Middle frontal gyrus (tissue), 1 donor: ENCODE measurements at regions not wholly inside any gene's neighbourhood (a gene's known extent, or its start where the extent isn't known, plus 50 kb on each side); places are given as distances from the start of the nearest gene placed in this dataset.

Experiments
- DNase-seq: peaks from one replicate; pipeline ENCODE4 v3.0.0-alpha.2; 2015; ENCODE audit warnings: low spot score; ENCODE audit errors: extremely low spot score

- DNase-seq = no peak
Observed at GRCh38 chr1:234936612-234937389, 191.8 kb downstream of the TOMM20 start.

DNA sequence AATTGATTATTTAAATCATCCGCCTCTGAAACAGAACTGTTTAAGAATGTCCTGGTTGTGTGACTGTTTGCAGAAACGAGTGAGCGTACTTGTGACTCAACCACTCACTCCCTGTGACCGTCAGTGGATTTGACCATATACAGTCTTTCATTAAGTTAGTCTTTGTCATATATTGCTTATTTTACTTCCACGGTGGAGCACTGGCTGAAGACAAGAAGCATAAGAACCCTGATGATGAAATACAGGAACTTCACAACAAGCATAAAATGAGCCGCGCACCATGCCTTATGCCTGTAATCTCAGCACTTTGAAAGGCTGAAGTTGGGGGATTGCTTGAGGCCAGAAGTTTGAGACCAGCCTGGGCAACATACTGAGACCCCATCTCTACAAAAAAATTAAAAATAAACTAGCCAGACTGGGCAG lies 194.0 kb downstream of the TOMM20 start:
- no peak for DNase-seq

DNA sequence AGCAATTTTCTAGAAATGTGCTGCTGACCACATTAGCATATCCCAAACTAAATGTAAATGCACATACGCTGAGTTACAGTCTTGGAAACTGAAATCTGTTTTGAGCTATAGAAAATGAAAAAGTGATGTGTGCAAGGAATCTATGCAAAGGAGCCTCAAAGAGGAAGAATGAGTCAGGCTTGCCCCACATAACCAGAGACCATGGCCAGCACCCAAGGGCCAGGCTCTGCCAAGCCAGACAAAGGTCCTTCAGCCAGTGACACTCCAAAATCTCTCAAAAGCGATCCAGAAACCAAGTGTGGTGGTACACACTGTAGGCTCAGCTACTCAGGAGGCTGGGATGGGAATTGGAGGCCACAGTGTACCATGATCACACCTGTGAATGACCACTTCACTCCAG lies 195.2 kb downstream of the TOMM20 start:
- no peak for DNase-seq

DNA sequence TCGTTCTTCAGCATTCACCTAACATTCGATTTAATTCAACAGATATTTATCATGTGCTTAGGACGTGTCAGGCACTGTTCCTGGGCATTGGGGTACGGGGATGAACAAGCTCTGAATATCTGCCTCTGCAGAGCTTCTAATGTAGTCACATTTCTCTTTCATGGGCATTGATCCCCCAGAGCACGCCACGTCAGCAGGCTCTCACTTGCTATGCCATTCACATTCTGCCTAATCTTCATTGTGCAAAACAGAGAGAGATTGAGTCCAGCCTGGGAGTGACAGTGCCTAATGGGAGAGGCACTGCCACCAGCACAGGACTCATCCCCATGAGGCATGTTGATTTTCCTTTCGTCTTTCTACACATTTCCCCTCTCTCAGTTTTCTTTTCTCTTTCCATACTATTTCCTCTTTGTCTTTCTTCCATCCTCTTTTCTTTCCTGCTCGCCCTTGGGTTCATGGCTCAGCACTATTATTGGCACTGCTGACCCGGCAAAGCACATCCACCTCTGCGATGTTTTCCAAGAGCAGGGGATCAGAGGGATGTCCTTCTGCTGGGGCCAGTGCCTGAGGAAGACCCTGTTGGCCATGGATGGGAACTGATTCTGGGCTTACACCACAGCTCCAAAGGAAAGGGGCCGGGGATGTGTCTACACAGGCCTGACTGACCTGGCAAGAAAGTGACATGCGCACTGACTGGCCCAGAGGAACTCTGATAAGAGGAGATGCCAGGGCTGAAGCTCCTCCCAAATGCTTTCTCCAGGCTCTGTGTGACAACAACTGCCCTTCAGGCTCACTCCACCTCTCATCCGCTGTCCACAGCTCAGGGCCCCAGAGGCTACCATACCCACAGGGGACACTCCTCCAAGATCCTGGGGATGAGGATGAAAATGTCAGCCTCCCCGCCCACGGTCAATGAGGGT lies 195.9 kb downstream of the TOMM20 start:
- DNase-seq = no peak

- no peak for DNase-seq
Observed at GRCh38 chr1:234932106-234932505, 196.5 kb downstream of the TOMM20 start.

DNA sequence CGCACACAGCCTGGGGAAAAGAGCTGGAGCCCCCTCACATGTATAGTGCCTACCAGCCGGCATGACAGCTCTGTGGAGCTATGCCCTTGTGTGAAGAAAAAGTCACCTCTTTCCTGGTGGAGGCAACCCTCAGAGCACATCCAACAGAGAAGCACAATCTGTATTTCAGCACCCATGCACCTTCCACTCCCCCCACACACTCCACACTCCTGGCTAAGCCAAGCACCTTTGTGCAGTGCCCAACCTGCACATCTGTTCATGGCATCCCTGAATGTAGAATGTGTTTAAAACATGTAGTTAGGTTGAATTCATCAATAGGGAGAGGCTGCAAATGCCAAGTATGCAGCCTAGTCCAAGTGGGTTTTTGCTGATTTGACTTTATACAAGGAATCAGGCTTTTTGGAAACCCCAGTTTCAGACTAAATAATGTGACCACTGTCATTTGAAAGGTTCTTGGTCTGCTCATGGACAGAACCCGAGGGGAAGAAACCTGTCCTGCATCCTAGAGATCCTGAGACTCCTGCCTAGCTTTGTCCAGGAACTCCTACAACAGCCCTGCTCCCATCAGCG lies 197.1 kb downstream of the TOMM20 start:
- DNase-seq = no peak

DNA sequence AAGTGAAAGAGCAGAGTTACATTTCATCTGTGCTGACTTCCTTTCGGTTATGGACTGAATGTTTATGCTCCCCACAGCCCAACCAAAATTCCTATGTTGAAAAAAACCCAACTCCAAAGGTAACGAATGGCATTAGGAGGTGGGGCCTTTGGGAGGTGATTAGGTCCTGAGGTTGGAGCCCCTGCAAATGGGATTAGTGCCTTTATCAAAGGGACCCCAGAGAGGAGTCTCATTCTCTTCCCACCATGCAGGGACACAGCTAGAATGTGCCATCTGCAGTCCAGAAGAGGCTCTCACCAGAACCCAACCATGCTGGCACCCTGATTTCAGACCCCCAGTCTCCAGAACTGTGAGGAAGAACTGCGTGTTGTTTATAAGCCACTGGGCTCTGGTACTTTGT lies 199.3 kb downstream of the TOMM20 start:
- DNase-seq = no peak

DNA sequence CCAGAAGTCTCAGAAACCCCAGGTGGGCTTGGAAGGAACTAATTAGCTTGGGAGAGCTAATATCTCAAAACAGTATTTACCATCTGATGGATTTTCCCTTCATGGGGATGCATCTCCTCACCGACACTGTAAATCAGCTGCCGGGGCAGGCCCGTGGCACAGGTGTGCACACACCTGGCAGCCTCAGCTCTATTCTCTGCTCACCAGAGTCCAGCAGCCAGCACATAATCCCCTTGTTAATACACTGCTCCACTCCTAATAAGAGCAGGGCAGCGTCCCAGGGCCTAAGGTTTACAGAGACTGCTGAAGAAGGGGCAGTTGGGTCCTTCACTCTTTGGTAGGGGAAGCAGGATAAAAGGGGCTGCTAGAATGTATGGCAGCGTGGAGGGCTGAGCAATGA lies 200.0 kb downstream of the TOMM20 start:
- DNase-seq = no peak

DNA sequence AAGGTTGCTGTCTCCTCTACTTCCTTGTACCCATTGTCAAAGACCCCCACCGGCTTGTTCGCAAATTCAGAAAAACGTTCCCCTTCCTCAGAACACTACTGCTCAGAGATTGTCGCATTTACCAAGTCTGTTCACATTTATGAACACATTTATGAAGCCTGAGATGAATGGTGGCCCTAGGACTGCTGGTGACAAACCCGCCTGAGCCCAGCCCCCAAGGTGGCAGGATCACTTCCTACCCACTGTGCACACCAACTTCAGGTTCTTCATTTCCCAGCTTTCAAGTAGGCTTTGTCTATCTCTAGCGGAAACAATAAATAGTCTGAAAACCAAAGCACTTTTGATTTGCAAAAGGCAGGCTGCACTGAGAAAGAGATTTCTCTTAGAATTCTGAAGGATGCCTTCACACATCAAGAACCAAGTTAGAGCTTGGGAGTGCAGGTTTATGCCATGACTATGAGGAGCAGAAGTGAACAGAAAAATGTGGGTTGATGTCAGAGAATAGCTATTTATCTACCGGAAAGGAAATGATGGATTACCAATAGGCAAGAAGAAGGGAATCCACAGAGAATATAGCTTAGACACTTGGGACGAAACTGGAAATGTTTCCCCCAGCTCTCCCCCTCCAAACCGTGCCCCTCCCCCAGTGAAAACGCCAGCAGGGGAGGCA lies 200.5 kb downstream of the TOMM20 start:
- DNase-seq = no peak

DNA sequence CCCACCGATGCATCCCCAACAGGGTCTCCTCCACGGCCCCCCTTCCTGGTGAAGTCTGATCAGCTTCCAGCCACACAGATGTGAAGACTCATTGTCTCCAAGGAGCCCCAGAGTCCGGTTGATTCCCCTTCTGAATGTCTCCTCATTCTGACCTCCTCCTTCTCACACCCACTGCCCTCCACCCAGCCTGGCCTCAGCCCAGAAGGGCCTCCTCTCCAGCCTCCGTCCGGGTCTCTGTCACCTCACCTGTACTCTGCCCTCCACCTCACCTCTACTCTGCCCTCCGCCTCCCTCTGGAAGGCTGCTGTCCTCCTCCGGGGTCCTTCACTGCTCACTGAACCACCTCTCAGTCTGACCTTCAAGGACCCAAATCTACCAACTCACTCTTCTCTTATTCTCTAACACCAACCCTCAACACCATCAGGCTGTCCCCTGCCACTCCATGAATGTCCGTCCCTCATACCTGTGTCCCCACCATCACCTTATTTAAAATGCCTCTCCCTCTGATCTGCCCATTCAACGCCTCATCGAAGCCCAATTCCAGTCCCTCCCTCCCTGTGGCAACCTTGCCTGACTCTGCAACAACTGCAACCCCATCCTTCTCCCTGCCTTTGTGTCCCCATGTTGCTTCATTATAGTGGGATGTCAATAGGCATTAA lies 201.2 kb downstream of the TOMM20 start:
- DNase-seq = no peak

DNA sequence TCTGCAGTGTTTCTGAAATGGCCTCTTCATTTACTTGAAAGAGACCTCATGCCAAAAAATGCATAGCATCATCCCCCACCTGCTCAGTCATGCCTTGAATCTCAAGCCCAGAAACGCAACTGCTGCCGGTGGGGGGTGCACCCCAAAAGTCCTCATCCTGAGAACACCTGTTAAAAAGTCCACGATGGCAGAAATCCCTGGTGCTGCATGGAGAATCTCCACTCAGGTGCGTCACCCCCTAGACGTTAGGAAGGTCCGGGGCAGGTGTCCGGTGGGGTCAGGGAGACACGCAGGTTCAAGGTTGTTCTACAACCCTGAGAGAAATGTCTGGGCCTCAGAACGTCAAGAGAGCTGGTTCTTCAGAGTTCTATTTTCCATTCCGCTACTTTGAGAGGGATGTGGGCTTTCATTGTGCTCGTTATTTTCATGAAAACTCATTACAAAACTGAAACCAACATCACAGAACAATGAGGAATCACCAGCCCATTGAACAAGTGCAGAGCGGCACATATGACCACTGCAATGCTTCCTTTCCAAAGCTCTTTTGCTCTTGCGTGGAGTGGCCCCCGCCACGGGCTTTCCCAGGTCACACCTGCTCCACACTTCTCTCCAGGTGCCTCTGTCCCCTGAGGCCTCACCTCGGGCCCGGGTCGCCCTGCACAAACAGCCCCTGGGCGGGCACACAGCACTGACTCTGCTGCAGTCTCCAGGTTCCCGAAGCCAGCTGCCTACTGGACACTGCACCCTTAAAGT lies 201.9 kb downstream of the TOMM20 start:
- DNase-seq = no peak

- no peak for DNase-seq
Observed at GRCh38 chr1:234926264-234926558, 202.4 kb downstream of the TOMM20 start.

- no peak for DNase-seq
Observed at GRCh38 chr1:234925440-234926263, 203.0 kb downstream of the TOMM20 start.

- DNase-seq = no peak
Observed at GRCh38 chr1:234924450-234925355, 203.9 kb downstream of the TOMM20 start.

DNA sequence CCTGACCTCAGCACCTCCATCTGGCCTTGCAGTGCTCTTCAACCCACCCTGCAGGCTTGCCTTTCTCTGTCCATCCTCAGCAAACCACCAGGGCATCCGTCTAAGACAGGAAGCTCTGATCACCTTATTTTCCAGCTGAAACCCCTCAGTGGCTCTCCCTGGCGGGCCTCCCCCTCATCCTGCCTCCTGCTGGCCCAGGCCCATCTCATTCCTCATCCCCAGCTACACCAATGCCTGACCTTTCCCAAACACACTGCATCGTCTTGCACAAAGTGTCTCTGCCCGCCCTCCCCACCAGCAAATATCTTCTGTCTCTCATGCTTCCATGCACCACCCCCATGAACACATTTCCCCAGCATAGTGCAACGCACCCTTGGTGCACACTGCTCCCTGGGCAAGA lies 205.0 kb downstream of the TOMM20 start:
- no peak for DNase-seq

GRCh38 chr1:234922987-234923386 lies 205.7 kb downstream of the TOMM20 start:
- DNase-seq = no peak

DNA sequence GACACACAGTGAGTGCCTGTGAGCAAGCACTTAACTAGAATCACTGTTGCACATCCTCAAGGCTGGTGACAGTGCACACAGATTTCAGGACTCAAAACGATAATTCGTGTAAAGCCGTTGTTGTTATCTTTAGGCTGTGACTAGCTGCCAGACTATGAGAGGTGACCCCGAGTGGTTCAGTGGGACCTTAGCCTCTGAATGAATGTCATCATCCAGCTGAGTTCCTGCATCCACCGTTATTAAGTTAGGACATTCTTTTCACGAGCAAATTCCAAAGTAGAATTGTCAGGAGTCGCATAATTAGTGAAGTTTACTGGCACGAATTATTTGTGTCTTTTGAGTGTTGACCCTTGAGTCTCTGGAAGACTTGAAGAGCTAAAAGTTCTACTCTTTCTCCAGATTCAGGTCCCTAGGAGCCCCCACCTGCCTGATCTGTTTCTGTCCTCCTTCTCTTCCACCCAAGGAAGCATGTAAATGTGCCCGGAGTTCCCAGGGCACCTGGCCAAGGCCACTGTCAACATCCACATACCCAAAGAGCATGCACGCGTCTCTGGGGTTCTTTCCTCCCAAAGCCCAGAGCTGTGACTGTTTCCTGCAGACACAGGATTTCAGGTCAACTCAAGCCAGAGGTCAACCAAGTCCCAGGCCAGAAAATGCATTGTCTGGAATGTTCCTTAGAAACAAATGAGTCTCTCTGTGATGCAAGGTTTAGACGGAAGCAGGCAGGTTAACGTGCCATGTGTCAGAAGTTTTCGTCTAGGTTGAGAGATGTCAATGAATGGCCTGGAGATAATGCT lies 207.2 kb downstream of the TOMM20 start:
- no peak for DNase-seq

- no peak for DNase-seq
Observed at GRCh38 chr1:234920843-234921140, 207.8 kb downstream of the TOMM20 start.
